Suprapubic skin (tissue), 4 donors: ENCODE measurements at regions not wholly inside any gene's neighbourhood (a gene's known extent, or its start where the extent isn't known, plus 50 kb on each side); places are given as distances from the start of the nearest gene placed in this dataset.

ENCODE experiments used
- CTCF ChIP-seq, 2 donors: fragments of 200-600 bp in 1 of 2; fragments of 450-650 bp in 1 of 2; sonication (generic) in 1 of 2; IDR thresholded peaks; one replicate each; pipeline ENCODE4 v1.5.1; 2016 to 2019; ENCODE audit warnings: antibody characterized with exemption in 2 of 2, mild to moderate bottlenecking in 1 of 2, moderate library complexity in 1 of 2
- EP300 ChIP-seq: sonication (generic); formaldehyde crosslinking; IDR thresholded peaks from one replicate; pipeline ENCODE4 v1.6.1; 2017; ENCODE audit warnings: antibody characterized with exemption
- POLR2A ChIP-seq, 2 donors: fragments of 450-650 bp; IDR thresholded peaks; one replicate each; pipeline ENCODE4 v1.6.1; 2017; ENCODE audit warnings: antibody characterized with exemption in 2 of 2, mild to moderate bottlenecking in 2 of 2, moderate library complexity in 2 of 2
- POLR2AphosphoS5 ChIP-seq, 3 donors: sonication (generic); formaldehyde crosslinking; IDR thresholded peaks; one replicate each; pipeline ENCODE4 v1.6.1; 2017; ENCODE audit warnings: antibody characterized with exemption in 3 of 3

GRCh38 chr4:34678431-34678830, 1565.9 kb downstream of the ARAP2 start:
- TF ChIP-seq CTCF (IDR thresholded peaks at IDR 0.05) (no peak), EP300 (no peak), POLR2A (IDR thresholded peaks at IDR 0.05) (no peak), POLR2AphosphoS5 (IDR thresholded peaks at IDR 0.05) (no peak)
